GM12892 (cell line): ENCODE measurements at regions not wholly inside any gene's neighbourhood (a gene's known extent, or its start where the extent isn't known, plus 50 kb on each side); places are given as distances from the start of the nearest gene placed in this dataset.

Experiments used
- POLR2A ChIP-seq: IDR thresholded peaks from 2 replicates; pipeline ENCODE4 v1.6.1; 2011; ENCODE audit warnings: low read depth, low read length, control low read depth
- POLR2AphosphoS5 ChIP-seq: IDR thresholded peaks from 2 replicates; pipeline ENCODE4 v1.6.1; 2011; ENCODE audit warnings: low read depth, low read length, control low read depth

GRCh38 chr15:55108858-55109518 lies 87.8 kb downstream of the RSL24D1 start:
- TF ChIP-seq POLR2AphosphoS5 (no peak), POLR2A (no peak)
